Putamen (tissue), 1 donor: ENCODE measurements at regions not wholly inside any gene's neighbourhood (a gene's known extent, or its start where the extent isn't known, plus 50 kb on each side); places are given as distances from the start of the nearest gene placed in this dataset.
A peak's percentile ranks its signal among the peaks of the same experiment; 100 is the strongest.
"Not testable (repeated sequence)": the region's sequence is repeated elsewhere in the genome, so short reads cannot be mapped to it uniquely, and the experiment has no call there.

Source experiments
- DNase-seq: peaks from one replicate; pipeline ENCODE4 v3.0.0-alpha.2; 2016; ENCODE audit warnings: low spot score

- no peak for DNase-seq
Measured at GRCh38 chr9:21695874-21696341, 106.5 kb upstream of the MTAP start.

GRCh38 chr9:21696411-21696871 is 106.0 kb upstream of the MTAP start:
- no peak for DNase-seq

- no peak for DNase-seq
Measured at GRCh38 chr9:21708260-21708711, 94.2 kb upstream of the MTAP start.

- DNase-seq, result no peak
Measured at GRCh38 chr9:21708856-21709255, 93.6 kb upstream of the MTAP start.

- DNase-seq, result peak; percentile 5
Measured at GRCh38 chr9:21709464-21710058, 92.9 kb upstream of the MTAP start.

- no peak for DNase-seq
Measured at GRCh38 chr9:21710548-21711191, 91.8 kb upstream of the MTAP start.

- DNase-seq, result no peak
Measured at GRCh38 chr9:21711504-21711903, 90.9 kb upstream of the MTAP start.

- no peak for DNase-seq
Measured at GRCh38 chr9:21715408-21715807, 87.0 kb upstream of the MTAP start.

- no peak for DNase-seq
Measured at GRCh38 chr9:21720758-21721157, 81.7 kb upstream of the MTAP start.

GRCh38 chr9:21727411-21727810 is 75.0 kb upstream of the MTAP start:
- not testable (repeated sequence) for DNase-seq

GRCh38 chr9:21728781-21729180 is 73.7 kb upstream of the MTAP start:
- no peak for DNase-seq

GRCh38 chr9:21729648-21730047 is 72.8 kb upstream of the MTAP start:
- no peak for DNase-seq

GRCh38 chr9:21730899-21731298 is 71.5 kb upstream of the MTAP start:
- no peak for DNase-seq

GRCh38 chr9:21741151-21741550 is 61.3 kb upstream of the MTAP start:
- no peak for DNase-seq

GRCh38 chr9:21744320-21744719 is 58.1 kb upstream of the MTAP start:
- no peak for DNase-seq

GRCh38 chr9:21744841-21745240 is 57.6 kb upstream of the MTAP start:
- DNase-seq, result no peak

- DNase-seq, result no peak
Measured at GRCh38 chr9:21746550-21746949, 55.9 kb upstream of the MTAP start.

GRCh38 chr9:21747175-21747574 is 55.3 kb upstream of the MTAP start:
- DNase-seq, result no peak

GRCh38 chr9:21750021-21750735 is 52.3 kb upstream of the MTAP start:
- no peak for DNase-seq

GRCh38 chr9:21751998-21752397 is 50.4 kb upstream of the MTAP start:
- no peak for DNase-seq
